Stimulated activated CD4-positive, alpha-beta T cell treated with anti-CD3 and anti-CD28 coated beads, Interleukin-1b, Interleukin-23, amount 100 ng/mL, for 48 hours (primary cell): ENCODE measurements at regions not wholly inside any gene's neighbourhood (a gene's known extent, or its start where the extent isn't known, plus 50 kb on each side); places are given as distances from the start of the nearest gene placed in this dataset.
"Not testable (repeated sequence)": the region's sequence is repeated elsewhere in the genome, so short reads cannot be mapped to it uniquely, and the experiment has no call there.

Source experiments
- DNase-seq: peaks from one replicate; pipeline ENCODE4 v3.0.0-alpha.2; 2020

DNA sequence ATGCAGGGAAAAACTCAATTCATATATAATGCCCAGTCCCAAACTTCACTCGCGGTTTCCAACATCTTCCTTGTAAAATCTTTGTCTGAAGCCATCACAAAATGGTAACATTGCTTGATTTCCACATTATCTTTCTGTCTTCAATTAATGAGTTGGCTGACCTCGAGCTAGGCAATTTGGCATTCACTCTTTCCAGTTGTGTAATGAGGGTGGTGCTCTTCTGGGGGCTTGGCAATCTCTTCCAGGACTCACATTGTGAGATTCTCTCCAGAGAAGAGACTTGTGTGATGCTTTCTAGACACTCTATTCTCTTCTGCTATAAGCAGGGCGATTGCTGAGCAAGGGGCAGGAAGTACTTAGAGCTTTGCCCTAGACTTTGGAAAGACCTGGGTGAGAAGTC lies 179.5 kb downstream of the JCAD start:
- DNase-seq: no peak

DNA sequence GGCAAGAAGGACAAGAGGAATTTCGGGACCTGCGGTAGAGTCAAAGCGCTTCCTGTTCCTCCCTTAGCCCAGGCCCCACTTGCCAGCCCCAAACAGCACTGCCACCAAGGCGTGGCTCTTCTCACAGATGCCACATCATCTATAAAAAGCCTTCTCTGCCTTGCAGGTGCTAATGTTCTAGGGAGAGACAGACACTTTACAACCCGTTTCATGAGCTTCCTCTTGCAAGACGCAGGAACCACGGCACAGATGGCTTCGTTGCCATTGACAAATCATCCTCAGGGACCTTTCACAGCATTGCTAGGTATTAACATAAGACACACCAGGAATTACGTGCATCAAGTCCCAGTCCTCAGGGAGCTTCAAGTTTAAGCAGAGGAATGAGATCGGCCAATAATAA lies 180.9 kb downstream of the JCAD start:
- DNase-seq: no peak

DNA sequence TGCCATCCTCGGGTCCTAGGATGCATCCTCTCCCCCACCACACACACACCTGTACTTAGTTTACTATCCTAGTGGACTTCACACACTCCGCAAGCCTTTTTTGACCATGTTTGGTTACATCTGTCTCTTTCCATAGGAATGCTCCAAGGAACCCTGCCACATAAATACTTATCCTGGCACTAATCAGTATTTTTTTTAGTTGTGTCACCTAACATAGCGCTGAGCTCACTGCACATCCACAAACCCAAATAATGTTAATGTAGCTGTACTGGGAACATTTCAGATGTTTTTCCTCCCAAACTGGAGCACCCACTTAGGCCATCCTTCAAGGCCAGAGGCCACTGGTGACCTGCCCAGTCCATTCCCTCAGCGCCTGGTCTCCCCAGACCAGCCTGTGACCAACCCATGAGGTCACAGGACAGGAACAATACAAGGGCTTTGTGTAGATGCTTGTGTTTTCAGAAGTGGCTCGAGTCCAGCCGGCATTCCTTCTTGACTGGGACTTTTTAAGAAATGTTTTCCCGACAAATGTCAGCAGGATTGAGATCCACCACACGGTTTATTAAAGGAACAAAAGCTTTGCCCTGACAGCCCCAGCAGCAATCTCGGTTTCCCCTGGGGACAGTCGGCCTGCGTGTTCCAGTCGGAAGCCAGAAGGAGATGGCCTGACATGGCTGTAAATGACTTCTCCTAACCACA lies 181.4 kb downstream of the JCAD start:
- DNase-seq: no peak

DNA sequence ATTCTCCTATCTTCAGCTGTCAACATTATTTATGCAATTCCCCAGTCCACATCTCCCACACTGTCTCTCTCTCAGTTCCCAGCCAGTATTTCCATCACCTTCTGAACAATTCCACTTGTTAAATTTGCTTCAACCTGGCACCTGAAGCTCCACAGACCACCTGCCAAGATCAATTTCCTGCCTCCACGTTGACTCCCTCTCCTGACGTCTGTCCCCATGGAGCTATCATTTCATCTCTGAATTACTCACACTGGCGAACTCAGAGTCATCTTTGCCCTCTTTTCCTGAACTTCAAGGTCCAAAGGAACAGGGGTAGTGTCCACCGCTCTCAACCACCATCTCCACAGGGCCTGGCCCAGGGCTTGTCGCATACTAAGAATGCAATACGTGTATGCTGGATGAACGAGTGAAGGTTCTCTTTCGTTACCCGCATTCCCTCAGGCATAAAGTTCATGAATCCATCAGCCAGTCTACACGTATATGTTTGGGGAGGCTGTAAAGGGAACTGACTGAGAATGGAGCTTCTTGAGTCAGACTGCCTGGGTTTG lies 183.3 kb downstream of the JCAD start:
- no peak for DNase-seq

DNA sequence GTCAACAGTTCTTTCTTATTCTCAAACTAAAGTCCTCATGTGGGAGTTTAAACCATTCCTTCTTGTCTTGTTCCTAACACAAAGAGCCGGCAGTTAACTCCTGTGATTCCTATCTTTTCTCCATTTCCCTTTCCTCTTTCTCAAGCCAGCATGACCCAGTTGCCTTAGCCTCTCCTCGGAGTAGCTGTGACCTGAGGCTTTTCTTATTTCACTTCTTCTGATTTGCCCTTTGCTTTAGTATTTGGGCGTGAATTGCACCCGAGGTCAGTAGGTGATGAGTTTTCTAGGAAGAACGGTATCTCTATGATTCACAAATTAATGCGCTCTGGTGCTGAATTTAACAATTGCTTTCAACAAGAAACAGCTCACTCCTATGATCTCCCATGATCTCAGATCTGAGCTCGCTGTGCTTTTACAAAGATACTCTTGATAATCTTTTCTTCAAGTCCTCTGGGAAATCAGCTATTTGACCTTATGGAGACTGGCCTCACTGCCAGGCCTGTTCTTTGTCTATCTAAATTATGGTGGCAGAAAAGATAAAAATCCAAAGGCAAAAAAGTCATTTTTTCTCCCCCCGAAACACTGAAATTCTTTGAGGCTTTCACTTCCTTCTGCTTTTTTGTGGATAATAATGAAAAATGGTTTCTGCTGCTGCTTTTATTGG lies 184.6 kb downstream of the JCAD start:
- no peak for DNase-seq

DNA sequence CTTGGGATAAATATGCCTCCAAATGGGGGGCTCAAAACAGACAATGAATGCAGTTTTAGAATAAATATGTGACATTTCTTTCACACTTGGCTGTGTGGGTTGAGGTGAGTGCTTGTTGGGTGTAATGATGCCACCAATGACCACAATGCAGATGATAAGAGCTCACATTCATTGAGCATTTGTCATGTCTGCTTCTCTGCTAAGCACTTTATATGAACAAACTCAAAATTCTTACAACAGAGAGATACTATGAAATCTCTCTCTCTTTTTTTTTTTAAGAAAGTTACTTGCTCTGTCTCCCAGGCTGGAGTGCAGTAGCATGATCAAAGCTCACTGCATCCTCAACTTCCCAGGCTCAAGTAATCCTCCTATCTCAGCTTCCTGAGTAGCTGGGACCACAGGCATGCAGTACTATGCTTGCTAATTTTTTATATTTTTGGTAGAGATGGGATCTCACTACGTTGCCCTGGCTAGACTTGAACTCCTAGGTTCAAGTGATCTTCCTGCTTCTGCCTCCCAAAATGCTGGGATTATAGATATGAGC lies 185.4 kb downstream of the JCAD start:
- DNase-seq: no peak

DNA sequence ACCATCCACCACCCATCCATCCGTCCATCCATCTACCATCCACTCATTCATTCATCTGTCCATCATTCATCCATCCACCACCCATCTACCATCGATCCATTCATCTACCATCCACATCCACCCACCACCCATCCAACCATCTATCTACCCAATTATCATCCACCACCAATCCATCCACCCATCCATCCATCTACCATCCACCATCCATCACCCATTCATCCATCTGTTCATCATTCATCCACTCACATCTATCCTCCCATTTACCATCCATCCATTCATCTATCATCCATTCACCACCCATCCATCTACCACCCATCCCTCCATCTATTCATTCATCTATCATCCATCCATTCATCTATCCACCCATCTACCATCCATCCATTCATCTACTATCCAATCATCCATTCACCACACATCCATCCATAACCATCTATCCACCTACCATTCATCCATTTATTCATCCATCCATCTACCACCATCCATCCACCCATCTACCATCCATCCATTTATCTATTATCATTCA lies 188.8 kb downstream of the JCAD start:
- no peak for DNase-seq

DNA sequence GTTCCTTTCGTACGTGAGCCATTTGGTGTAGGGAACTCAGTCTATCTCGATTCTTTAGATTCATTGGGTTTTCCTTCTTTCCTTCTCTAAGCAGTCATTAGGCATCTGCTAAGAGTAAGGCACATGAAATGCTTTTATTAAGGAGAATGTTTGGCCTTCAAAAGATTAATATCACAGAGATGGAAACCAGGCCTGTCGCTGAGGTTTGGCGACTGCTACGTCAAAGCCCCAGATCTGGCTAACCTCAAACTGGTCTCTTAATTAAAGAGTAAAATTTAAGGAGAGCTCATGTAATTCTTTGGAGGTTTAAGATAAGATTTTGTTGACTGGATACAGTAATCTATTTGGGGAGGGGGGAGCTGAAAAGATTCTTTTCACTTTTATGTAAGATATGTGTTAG lies 189.8 kb downstream of the JCAD start:
- DNase-seq: no peak

DNA sequence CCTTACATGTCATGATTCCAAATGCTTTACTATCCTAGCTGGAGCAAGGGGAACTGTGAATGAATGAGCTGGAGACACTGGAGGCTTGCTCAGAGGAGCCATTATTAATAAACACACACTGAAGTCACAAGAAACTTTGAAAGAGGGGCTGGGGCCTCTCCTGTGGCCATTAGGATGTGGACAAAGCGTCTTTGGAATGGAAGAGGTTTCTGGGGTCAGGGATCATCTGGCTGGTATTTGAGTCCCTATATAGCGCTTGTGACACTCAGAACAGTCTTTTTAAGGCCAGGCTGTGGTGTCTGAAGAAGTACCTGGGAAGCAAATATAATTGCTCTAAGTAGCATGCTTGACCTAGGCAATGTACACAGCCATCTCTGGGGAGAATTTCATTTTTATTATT lies 193.0 kb downstream of the JCAD start:
- DNase-seq: no peak

DNA sequence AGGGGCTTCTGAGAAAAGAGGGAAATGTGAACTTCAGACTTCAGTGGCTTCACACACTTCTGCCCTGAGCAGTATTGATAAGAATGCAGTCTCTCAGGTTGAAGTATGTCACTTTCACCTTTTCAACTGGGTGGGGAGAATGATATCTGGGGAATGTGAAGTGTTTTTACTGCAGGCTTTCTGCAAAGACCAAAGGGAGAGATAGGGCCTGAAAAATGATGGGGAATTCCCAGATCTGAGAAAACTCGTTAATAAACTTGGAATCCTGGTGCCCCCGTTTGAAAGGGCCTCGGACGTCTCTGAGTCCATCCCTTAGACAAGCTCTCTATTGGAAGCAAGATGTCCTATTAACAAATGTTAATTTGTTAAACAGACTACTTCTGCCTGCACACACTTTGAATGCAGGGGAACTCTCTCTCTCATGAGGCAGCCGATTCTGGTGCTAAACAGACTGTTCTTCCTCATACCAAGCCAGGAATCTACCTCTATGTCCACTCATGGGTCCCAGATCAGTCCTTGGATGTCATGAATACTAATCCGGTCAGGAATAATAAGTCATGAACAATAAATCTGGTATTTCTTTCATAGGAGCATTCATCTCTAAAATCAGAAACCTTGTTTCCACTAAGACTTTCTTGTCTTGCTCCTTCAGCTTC lies 193.6 kb downstream of the JCAD start:
- DNase-seq: no peak

DNA sequence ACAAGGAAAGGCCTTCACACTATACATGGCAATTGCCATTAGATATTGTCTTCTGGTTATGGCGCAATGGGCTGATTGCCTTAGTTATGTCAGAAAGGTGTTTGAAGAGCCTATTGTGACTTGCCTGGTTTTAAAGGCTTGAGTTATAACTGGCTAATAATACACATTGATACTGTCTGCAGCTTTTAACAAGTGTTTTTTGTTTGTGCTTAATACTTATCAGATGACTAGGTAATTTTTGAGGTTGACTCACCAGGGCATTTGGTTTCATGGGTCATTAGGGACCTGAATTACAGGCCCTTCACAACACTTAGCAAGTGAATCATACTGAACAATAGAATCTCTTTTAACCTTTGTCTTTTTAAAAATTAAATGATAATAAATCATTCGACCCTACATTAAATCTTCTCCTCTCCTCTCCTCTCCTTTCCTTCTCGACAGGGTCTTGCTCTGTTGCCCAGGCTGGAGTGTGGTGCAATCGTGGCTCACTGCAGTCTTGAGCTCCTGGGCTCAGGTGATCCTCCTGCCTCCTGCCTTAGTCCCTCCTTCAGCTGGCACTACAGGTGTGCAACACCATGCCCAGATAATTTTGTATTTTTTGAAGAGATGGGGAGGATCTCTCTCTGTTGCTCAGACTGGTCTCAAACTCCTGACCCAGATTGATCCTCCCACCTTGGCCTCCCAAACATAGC lies 196.3 kb downstream of the JCAD start:
- no peak for DNase-seq

DNA sequence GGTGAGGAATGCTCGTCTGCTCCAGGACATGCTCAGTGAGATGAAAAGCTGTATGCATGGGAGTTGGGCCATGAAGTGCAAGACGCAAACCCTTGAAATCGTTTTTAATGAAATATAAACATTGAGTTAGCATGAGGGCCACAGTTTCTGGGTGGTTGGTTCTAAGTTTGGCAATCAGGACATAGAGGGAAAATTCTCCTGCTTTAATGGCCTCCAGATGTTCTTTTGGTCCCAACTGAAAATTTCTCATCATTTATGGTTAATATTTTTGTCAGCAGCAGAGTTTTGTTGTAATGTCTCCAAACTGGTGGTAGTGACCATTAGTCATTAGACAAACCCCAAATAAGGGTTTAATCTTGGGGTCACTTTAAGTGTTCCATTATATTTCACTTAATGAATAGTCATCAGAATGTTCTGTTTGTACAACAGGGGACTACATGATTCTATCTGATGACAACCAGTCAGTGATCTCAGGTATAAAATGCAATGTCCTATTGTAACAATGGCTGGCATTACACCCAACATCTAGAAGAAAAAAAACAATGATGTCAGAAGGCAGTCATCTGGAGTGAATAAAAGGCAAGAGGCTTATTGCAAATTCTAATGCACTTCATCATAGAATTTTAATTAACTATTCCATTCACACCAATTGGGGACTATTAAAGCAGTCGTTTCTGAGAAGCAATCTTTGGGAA lies 197.4 kb downstream of the JCAD start:
- DNase-seq: no peak

DNA sequence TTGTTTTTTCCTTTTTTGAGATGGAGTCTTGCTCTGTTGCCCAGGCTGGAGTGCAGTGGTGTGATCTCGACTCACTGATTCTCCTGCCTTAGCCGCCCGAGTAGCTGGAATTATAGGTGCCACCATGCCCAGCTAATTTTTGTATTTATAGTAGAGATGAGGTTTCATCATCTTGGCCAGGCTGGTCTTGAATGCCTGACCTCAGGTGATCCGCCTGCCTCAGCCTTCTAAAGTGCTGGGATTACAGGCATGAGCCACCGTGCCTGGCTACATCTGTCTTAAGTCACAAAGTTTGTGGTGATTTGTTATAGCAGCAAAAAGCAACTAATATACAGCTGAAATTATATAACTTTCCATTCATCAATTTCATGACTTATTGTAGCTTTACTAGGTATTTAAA lies 198.2 kb downstream of the JCAD start:
- not testable (repeated sequence) for DNase-seq

DNA sequence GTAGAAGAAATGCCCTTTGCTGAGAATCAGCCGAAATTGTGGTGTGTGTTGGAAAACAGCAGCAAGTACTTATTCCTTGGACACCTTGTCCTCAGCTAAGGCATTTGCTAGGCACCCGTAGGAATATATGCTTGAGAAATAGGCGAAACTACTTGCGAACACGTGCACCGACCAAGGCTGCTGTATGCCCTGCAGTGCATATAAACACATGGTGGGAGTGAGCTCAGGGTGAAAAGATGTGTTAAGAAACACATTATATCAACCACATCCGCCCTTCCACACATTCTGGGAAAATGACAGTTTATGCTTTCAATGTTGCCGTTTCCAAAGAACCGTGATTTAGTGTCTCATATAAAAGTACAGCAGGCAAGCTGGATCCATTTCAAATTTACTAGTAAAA lies 199.2 kb downstream of the JCAD start:
- no peak for DNase-seq

DNA sequence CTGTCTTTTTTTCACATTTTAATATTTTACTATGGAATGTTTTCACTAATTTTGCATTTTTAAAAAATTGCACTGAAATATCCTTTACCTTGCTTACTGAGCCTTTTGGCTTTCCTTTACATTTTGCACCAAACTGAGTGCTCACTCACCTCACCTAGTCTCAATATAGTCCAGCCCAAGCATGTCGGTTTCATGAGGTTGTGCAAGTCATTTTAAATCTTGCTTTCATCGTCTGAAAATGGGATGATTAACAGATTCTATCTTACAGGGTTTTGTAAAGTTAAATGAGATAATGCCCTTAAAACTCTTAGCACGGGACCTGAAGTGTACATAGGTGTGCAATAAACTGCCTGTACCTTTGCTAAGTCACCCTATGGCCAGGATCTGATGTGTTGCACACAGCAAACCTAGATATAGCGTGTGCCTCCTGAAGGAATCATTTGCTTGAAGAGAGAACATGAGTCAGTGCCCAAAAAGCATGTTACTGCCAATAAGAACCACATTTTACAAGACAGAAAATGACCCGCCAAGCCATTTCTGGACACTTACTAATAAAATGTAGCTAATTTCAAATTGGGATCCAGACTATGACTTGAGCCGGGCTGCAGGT lies 199.8 kb downstream of the JCAD start:
- DNase-seq: no peak

DNA sequence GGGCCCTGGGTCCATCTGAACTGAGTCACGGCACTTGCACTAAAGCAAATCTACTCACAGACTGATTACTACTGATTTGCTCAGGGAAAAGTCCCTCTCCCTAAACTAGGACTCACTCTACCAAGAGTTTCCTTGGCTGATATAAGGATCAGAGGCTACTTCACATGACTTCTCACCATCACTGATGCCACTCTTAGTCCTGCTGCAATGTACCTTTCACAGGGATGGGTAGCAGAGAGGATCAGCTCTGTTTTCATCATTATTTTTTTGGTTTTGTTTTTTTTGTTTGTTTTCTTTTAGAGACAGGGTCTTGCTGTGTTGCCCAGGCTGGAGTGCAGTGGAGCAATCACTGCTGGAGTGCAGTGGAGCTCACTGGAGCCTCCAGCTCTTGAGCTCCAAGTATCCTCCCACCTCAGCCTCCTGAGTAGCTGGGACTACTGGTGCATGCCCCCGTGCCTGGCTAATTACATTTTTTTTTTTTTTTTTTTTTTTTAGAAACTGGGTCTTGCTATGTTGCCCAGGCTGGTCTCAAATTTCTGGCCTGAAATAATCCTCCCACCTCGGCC lies 200.6 kb downstream of the JCAD start:
- DNase-seq: no peak

DNA sequence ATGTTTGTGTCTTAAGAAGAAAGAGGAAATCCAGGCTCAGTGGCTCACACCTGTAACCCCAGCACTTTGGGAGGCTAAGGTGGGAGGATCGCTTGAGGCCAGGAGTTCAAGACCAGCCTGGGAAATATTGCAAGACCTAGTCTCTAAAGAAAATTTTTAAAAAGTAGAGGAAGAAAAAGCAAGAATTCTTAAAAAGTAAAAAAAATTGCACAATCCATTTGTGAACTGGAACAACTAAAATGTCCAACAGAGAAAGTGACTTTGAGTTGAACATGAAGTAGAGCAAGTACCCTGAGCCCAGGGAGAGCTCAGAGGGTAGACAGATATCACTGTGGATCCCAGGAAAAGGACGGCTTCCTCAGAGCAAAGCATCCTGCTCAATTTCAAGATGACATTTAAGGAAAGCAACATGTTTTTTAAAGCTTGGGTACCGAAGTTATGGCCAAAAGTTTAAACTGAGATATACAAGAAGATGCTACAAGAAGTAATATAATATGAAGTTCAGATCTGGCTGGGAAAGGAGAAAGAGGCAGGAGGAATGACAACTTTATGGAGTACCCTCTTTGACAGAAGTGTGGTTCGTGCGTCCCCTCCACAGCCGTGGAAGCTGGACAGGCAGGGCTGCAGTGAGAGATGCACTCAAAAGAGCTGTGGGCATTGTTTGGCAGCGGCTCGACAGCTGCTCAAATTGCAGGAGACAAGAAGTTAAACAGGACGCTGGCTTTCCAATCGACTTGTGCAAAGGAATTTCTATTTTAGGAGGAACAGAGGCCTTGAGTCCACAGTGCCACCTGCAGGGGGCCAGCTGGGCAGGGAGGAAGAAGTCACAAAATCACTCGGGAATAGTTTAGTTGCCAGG lies 201.3 kb downstream of the JCAD start:
- DNase-seq: no peak

DNA sequence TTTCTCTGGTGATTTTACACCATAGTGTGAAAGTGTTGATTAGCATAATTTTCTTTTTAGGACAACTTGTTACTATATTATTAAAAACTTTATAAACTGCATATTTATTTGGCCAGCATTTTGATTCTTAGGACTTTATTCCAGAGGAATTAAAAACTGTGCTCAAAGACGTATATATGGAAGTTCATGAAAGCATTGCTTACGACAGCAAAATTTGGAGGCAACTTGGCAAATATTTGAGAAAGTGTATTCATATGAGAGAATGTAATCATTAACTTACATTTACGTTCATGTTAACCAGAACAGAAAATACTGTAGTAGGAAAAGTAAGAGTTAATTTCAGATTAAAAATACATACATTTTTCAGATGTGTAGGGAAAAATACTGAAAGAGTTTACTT lies 203.1 kb downstream of the JCAD start:
- no peak for DNase-seq

DNA sequence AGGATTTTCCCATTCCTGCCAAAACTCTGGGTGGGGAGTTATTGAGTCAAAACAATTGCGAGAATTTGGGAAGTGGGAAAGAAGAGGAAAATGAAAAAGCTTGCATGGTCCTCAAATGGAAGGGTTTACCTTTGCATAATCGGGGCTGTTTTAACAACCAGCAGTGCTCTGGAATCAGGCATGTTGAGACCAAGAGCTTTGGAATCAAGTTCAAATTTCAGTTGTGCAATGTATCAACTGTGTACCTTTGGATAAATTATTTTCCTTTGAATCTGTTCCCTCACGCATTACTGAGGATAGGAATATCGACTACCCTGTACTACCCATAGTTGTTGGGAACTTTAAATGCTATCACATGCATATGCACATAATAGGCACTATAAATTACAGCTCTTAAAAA lies 205.5 kb downstream of the JCAD start:
- no peak for DNase-seq

DNA sequence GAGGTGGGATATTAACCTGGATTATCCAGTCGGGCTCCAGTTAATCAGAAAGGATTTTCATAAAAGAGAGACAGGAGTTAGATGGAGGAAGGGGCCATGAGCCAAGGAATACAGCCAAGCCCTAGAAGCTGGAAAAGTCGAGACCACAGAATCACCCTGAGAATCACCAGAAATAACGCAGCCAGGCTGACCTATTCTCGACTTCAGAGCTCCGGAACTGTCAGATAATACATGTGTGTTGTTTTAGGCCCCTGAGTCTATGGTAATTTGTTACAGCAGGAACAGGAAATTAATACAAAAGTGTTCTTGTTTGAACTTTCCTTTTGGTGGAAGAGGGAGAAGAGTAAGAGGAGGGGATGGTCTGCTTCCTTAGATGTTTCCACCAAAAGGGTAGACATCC lies 208.1 kb downstream of the JCAD start:
- no peak for DNase-seq

DNA sequence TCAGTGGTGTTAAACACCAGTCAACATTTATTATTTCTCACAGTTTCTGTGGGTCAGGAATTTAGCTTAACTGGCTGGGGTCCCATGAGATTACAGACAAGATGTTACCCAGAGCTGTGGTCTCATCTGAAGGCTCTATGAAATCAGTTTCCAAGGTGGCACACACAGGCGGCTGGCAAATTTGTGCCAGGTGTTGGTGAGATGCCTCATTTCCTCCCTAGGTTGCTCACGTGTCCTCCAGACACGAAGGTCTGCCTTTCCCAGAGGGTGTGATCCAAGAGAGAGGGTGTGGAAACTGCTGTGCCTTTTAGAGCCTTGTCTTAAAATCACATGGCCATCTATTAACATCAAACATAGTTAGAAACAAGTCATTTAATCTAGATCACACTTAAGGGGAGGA lies 209.0 kb downstream of the JCAD start:
- DNase-seq: no peak
